ENCODE measurements at regions not wholly inside any gene's neighbourhood (a gene's known extent, or its start where the extent isn't known, plus 50 kb on each side); places are given as distances from the start of the nearest gene placed in this dataset.

- DNase-seq (ENCODE audit: low read depth, low spot score) (no peak), FAIRE-seq (no peak)
- H3K9ac ChIP-seq (ENCODE audit: control insufficient read depth, extremely low read depth, insufficient read depth, low read length), result no peak overlapping the region
- no peaks in the 10 kb centered on the region for H3K9me1 ChIP-seq (ENCODE audit: control insufficient read depth, extremely low read depth, insufficient read depth, low read length)
- H3K27me3 ChIP-seq (ENCODE audit: control insufficient read depth, extremely low read depth, insufficient read depth, low read length), result no peaks in the 10 kb centered on the region
- H3K27ac ChIP-seq (ENCODE audit: control insufficient read depth, insufficient read depth, low read length), result no peak overlapping the region
- H2AFZ ChIP-seq (ENCODE audit: control insufficient read depth, low read length), result no peak overlapping the region
- no peak overlapping the region for H3K4me2 ChIP-seq (ENCODE audit: control insufficient read depth, extremely low read depth, insufficient read depth, low read depth, low read length)
- dilution Hi-C loops (cut with MboI; ENCODE audit: extremely low pct_ligation_motif_present, low sequenced_read_pairs), result no loop called here
- no peaks in the 10 kb centered on the region for H3K9me3 ChIP-seq (ENCODE audit: control insufficient read depth, low read depth, low read length)
- no peaks in the 10 kb centered on the region for H3K36me3 ChIP-seq (ENCODE audit: control insufficient read depth in 2 of 2, extremely low read depth in 1 of 2, insufficient read depth in 2 of 2, low read length in 2 of 2)
- peaks cover 14% of the 10 kb centered on the region for H3K4me1 ChIP-seq (ENCODE audit: control insufficient read depth, extremely low read depth, insufficient read depth, low read length)
- no peaks in the 10 kb centered on the region for H4K20me1 ChIP-seq (ENCODE audit: control insufficient read depth, extremely low read depth, insufficient read depth, low read length)
- H3K4me3 ChIP-seq (ENCODE audit: control insufficient read depth in 2 of 3, extremely low read depth in 1 of 3, insufficient read depth in 2 of 3, low read depth in 1 of 3, low read length in 3 of 3), result no peak overlapping the region
- no peak for TF ChIP-seq CTCF (optimal IDR thresholded peaks at IDR 0.05 in 1 of 3, IDR thresholded peaks at IDR 0.05 in 1 of 3, conservative IDR thresholded peaks at IDR 0.05 in 1 of 3; ENCODE audit: extremely low read depth in 1 of 3, insufficient read depth in 2 of 3, low read length in 3 of 3)
- TF ChIP-seq EZH2 (IDR thresholded peaks at IDR 0.05; ENCODE audit: low read length), result no peak
- no peaks in the 10 kb centered on the region for H3K79me2 ChIP-seq (ENCODE audit: control insufficient read depth, insufficient read depth, low read length)
These were observed 71.3 kb downstream of the PTHLH start for GRCh38 chr12:27900920-27901879.

GRCh38 chr12:27899151-27899661 is 73.3 kb downstream of the PTHLH start:
- Histone ChIP-seq H3K9ac (ENCODE audit: control insufficient read depth, extremely low read depth, insufficient read depth, low read length) (peak overlapping the region; percentile 28), H2AFZ (ENCODE audit: control insufficient read depth, low read length) (peak overlapping the region; percentile 62), H3K9me1 (ENCODE audit: control insufficient read depth, extremely low read depth, insufficient read depth, low read length) (no peaks in the 10 kb centered on the region), H3K4me1 (ENCODE audit: control insufficient read depth, extremely low read depth, insufficient read depth, low read length) (peaks cover 14% of the 10 kb centered on the region), H3K79me2 (ENCODE audit: control insufficient read depth, insufficient read depth, low read length) (no peaks in the 10 kb centered on the region), H3K27ac (ENCODE audit: control insufficient read depth, insufficient read depth, low read length) (peak overlapping the region; percentile 56), H3K4me2 (ENCODE audit: control insufficient read depth, extremely low read depth, insufficient read depth, low read depth, low read length) (peak overlapping the region; percentile 54), H4K20me1 (ENCODE audit: control insufficient read depth, extremely low read depth, insufficient read depth, low read length) (no peaks in the 10 kb centered on the region), H3K4me3 (ENCODE audit: control insufficient read depth in 2 of 3, extremely low read depth in 1 of 3, insufficient read depth in 2 of 3, low read depth in 1 of 3, low read length in 3 of 3) (no peak overlapping the region), H3K27me3 (ENCODE audit: control insufficient read depth, extremely low read depth, insufficient read depth, low read length) (no peaks in the 10 kb centered on the region), H3K36me3 (ENCODE audit: control insufficient read depth in 2 of 2, extremely low read depth in 1 of 2, insufficient read depth in 2 of 2, low read length in 2 of 2) (no peaks in the 10 kb centered on the region), H3K9me3 (ENCODE audit: control insufficient read depth, low read depth, low read length) (no peaks in the 10 kb centered on the region)
- dilution Hi-C loops (cut with MboI; ENCODE audit: extremely low pct_ligation_motif_present, low sequenced_read_pairs), result no loop called here
- DNase-seq (ENCODE audit: low read depth, low spot score) (peak; percentile 55), FAIRE-seq (peak; percentile 86)
- TF ChIP-seq CTCF (optimal IDR thresholded peaks at IDR 0.05 in 1 of 3, IDR thresholded peaks at IDR 0.05 in 1 of 3, conservative IDR thresholded peaks at IDR 0.05 in 1 of 3; ENCODE audit: extremely low read depth in 1 of 3, insufficient read depth in 2 of 3, low read length in 3 of 3) (no peak), EZH2 (IDR thresholded peaks at IDR 0.05; ENCODE audit: low read length) (no peak)
